A673 (cell line): ENCODE measurements at regions not wholly inside any gene's neighbourhood (a gene's known extent, or its start where the extent isn't known, plus 50 kb on each side); places are given as distances from the start of the nearest gene placed in this dataset.

ENCODE experiments used
- CTCF ChIP-seq: fragments of 300-800, 200-600 bp; sonication (generic); conservative IDR thresholded peaks from 2 replicates; pipeline ENCODE4 v1.5.1; 2017; ENCODE audit warnings: low read depth, mild to moderate bottlenecking, antibody characterized with exemption, low read length, moderate library complexity, mixed read lengths
- EZH2 ChIP-seq: fragments of 200-600 bp; sonication (generic); IDR thresholded peaks from 2 replicates; pipeline ENCODE4 v1.6.1; 2017; ENCODE audit warnings: borderline replicate concordance, low read depth, mild to moderate bottlenecking, mixed read lengths, antibody characterized with exemption, low read length; ENCODE audit not compliant: poor library complexity, severe bottlenecking

GRCh38 chr21:17708522-17709265 lies 96.0 kb upstream of the BTG3 start:
- TF ChIP-seq CTCF = no peak
- TF ChIP-seq EZH2 = no peak
